ENCODE measurements at regions not wholly inside any gene's neighbourhood (a gene's known extent, or its start where the extent isn't known, plus 50 kb on each side); places are given as distances from the start of the nearest gene placed in this dataset.

DNA sequence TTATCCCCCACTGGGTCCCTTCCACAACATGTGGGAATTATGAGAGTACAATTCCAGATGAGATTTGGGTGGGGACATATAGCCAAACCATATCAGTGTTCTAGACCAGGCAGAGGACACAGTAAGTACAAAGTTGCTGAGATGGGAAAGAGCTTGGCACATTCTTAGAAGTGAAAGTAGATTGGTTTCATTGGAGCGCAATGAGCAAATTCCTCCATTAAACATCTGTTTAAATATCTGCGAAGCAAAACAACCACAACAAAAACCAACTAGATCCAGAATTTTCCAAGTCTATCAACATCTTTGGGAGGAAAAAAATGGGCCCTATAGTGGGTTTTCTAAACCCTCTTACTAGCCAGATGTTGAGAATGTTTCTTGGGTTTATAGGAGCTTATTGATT, 80.0 kb upstream of the STEAP1B start:
- Mint-ChIP-seq H3K4me3 (peak overlapping the region in 1 of 2 donors; percentile 2), H3K4me1 (peaks cover 63% of the 10 kb centered on the region), H3K27ac (peak overlapping the region in 1 of 7 donors; percentile 71), H3K9me3 (peaks cover 0 to 5% (median 0%) of the 10 kb centered on the region in 7 donors), H3K27me3 (ENCODE audit: low read depth in 3 of 3) (peaks cover 3 to 8% (median 7%) of the 10 kb centered on the region in 3 donors), H3K36me3 (peaks cover 0 to 6% of the 10 kb centered on the region in 2 donors)
- intact Hi-C loops (cut with micrococcal nuclease): no loop called here
- TF ChIP-seq, protein P1, sequence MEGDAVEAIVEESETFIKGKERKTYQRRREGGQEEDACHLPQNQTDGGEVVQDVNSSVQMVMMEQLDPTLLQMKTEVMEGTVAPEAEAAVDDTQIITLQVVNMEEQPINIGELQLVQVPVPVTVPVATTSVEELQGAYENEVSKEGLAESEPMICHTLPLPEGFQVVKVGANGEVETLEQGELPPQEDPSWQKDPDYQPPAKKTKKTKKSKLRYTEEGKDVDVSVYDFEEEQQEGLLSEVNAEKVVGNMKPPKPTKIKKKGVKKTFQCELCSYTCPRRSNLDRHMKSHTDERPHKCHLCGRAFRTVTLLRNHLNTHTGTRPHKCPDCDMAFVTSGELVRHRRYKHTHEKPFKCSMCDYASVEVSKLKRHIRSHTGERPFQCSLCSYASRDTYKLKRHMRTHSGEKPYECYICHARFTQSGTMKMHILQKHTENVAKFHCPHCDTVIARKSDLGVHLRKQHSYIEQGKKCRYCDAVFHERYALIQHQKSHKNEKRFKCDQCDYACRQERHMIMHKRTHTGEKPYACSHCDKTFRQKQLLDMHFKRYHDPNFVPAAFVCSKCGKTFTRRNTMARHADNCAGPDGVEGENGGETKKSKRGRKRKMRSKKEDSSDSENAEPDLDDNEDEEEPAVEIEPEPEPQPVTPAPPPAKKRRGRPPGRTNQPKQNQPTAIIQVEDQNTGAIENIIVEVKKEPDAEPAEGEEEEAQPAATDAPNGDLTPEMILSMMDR (IDR thresholded peaks at IDR 0.05): no peak
- Histone ChIP-seq H3K9ac (ENCODE audit: insufficient read depth, low read length, poor library complexity, severe bottlenecking) (no peak overlapping the region), H3K27ac (ENCODE audit: low read depth in 1 of 2, low read length in 2 of 2) (no peak overlapping the region), H3K4me2 (replicated peaks; ENCODE audit: extremely low read depth, low read length, poor library complexity, severe bottlenecking) (no peak overlapping the region), H3K36me3 (replicated peaks in 1 of 2; ENCODE audit: control insufficient read depth in 1 of 2, insufficient read depth in 2 of 2, low read length in 2 of 2) (no peaks in the 10 kb centered on the region), H3K27me3 (ENCODE audit: control insufficient read depth in 2 of 2, insufficient read depth in 2 of 2, low read length in 2 of 2) (no peaks in the 10 kb centered on the region), H3K4me3 (replicated peaks in 1 of 3; ENCODE audit: low read depth in 2 of 3, low read length in 3 of 3) (no peak overlapping the region), H3K4me1 (ENCODE audit: control insufficient read depth in 1 of 2, insufficient read depth in 2 of 2, low read length in 2 of 2) (peaks cover 57 to 80% of the 10 kb centered on the region in 2 donors), H3K79me2 (ENCODE audit: insufficient read depth, low read length) (no peaks in the 10 kb centered on the region), H4K20me1 (ENCODE audit: insufficient read depth, low read length) (no peaks in the 10 kb centered on the region), H3K9me3 (replicated peaks in 1 of 2; ENCODE audit: control insufficient read depth in 1 of 2, insufficient read depth in 1 of 2, low read length in 2 of 2) (no peaks in the 10 kb centered on the region), H2AFZ (ENCODE audit: insufficient read depth, low read depth, low read length, poor library complexity, severe bottlenecking) (no peak overlapping the region)
- no peak for DNase-seq
- WGBS (ENCODE audit: insufficient coverage): no CpG with 5 or more reads among the region's 2 CpGs

DNA sequence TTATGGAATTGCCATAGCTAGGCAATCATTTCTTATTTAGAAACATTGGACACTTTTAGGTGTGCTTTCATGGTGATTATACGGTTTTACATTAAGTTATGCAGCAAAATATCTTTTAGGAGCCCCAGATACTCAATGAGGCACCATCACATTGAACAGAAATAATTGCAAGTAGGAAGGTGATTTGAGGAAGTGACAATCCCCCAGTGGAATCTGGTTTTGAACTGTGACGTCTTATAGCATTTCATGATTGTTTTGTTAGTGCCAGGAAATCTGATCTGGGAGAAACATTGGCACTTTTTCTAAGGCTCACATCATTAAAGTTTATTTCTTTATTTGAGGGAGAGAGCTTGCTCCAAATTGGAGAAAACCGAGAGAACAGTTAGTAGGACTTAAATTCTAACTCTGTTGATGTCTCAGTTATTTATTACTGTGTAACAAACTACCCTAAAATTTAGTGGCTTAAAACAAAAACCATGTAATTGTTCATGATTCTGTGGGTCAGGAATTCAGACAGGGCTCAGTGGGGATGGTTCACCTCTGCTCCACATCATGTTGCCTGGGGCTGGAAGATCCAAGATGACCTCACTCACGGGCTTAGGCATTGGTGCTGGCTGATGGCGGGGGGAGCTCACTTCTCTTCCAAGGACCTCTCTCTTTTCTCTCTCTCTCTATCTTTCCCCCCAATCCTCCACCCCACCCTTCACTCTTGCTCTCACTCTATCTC, 78.2 kb upstream of the STEAP1B start:
- Mint-ChIP-seq H3K4me3 (peak overlapping the region in 1 of 2 donors; percentile 50), H3K27me3 (ENCODE audit: low read depth in 3 of 3) (peaks cover 4 to 11% (median 8%) of the 10 kb centered on the region in 3 donors), H3K27ac (peak overlapping the region; percentile 48 to 92 (median 87)), H3K9me3 (peaks cover 0 to 5% (median 0%) of the 10 kb centered on the region in 7 donors), H3K36me3 (peaks cover 0 to 4% of the 10 kb centered on the region in 2 donors), H3K4me1 (peaks cover 54% of the 10 kb centered on the region)
- Histone ChIP-seq H3K9me3 (replicated peaks in 1 of 2; ENCODE audit: control insufficient read depth in 1 of 2, insufficient read depth in 1 of 2, low read length in 2 of 2) (no peaks in the 10 kb centered on the region), H3K27ac (ENCODE audit: low read depth in 1 of 2, low read length in 2 of 2) (peak overlapping the region in 1 of 2 donors; percentile 27), H3K79me2 (ENCODE audit: insufficient read depth, low read length) (no peaks in the 10 kb centered on the region), H3K4me2 (replicated peaks; ENCODE audit: extremely low read depth, low read length, poor library complexity, severe bottlenecking) (peak overlapping the region; percentile 44), H4K20me1 (ENCODE audit: insufficient read depth, low read length) (no peaks in the 10 kb centered on the region), H3K27me3 (ENCODE audit: control insufficient read depth in 2 of 2, insufficient read depth in 2 of 2, low read length in 2 of 2) (peaks cover 4 to 5% of the 10 kb centered on the region in 2 donors), H3K36me3 (replicated peaks in 1 of 2; ENCODE audit: control insufficient read depth in 1 of 2, insufficient read depth in 2 of 2, low read length in 2 of 2) (no peaks in the 10 kb centered on the region), H3K9ac (ENCODE audit: insufficient read depth, low read length, poor library complexity, severe bottlenecking) (no peak overlapping the region), H2AFZ (ENCODE audit: insufficient read depth, low read depth, low read length, poor library complexity, severe bottlenecking) (no peak overlapping the region), H3K4me1 (ENCODE audit: control insufficient read depth in 1 of 2, insufficient read depth in 2 of 2, low read length in 2 of 2) (peaks cover 51 to 70% of the 10 kb centered on the region in 2 donors), H3K4me3 (replicated peaks in 1 of 3; ENCODE audit: low read depth in 2 of 3, low read length in 3 of 3) (peak overlapping the region in 1 of 3 experiments; percentile 46)
- TF ChIP-seq, protein P1 (IDR thresholded peaks at IDR 0.05): no peak
- intact Hi-C loops (cut with micrococcal nuclease): no loop called here
- 92% methylated on average over 2 of the region's 5 CpGs for WGBS (ENCODE audit: insufficient coverage)
- DNase-seq: peak in 2 of 3 donors; percentile 62 to 69

Data from CD14-positive monocyte (primary cell).